Suprapubic skin (tissue), 4 donors: ENCODE measurements at regions not wholly inside any gene's neighbourhood (a gene's known extent, or its start where the extent isn't known, plus 50 kb on each side); places are given as distances from the start of the nearest gene placed in this dataset.

Source experiments
- DNase-seq, 2 donors: peaks; one replicate each; pipeline ENCODE4 v3.0.0-alpha.2; 2019; ENCODE audit warnings: low spot score in 2 of 2
- H3K27ac ChIP-seq: fragments of 200-600 bp; sonication (generic); one replicate; pipeline ENCODE4 v1.5.1; 2019
- H3K27me3 ChIP-seq: fragments of 200-600 bp; sonication (generic); one replicate; pipeline ENCODE4 v1.5.1; 2019
- H3K36me3 ChIP-seq: fragments of 200-600 bp; sonication (generic); one replicate; pipeline ENCODE4 v1.5.1; 2019
- H3K4me1 ChIP-seq: fragments of 200-600 bp; sonication (generic); one replicate; pipeline ENCODE4 v1.5.1; 2019
- H3K4me3 ChIP-seq: fragments of 200-600 bp; sonication (generic); one replicate; pipeline ENCODE4 v1.5.1; 2019; ENCODE audit warnings: mild to moderate bottlenecking
- H3K9me3 ChIP-seq: fragments of 200-600 bp; sonication (generic); one replicate; pipeline ENCODE4 v1.5.1; 2019
- CTCF ChIP-seq, 2 donors: fragments of 200-600 bp in 1 of 2; fragments of 450-650 bp in 1 of 2; sonication (generic) in 1 of 2; IDR thresholded peaks; one replicate each; pipeline ENCODE4 v1.5.1; 2016 to 2019; ENCODE audit warnings: antibody characterized with exemption in 2 of 2, mild to moderate bottlenecking in 1 of 2, moderate library complexity in 1 of 2
- EP300 ChIP-seq: sonication (generic); formaldehyde crosslinking; IDR thresholded peaks from one replicate; pipeline ENCODE4 v1.6.1; 2017; ENCODE audit warnings: antibody characterized with exemption
- POLR2A ChIP-seq, 2 donors: fragments of 450-650 bp; IDR thresholded peaks; one replicate each; pipeline ENCODE4 v1.6.1; 2017; ENCODE audit warnings: antibody characterized with exemption in 2 of 2, mild to moderate bottlenecking in 2 of 2, moderate library complexity in 2 of 2
- POLR2AphosphoS5 ChIP-seq, 3 donors: sonication (generic); formaldehyde crosslinking; IDR thresholded peaks; one replicate each; pipeline ENCODE4 v1.6.1; 2017; ENCODE audit warnings: antibody characterized with exemption in 3 of 3
- WGBS: methylation state at CpG from one replicate; pipeline ENCODE4 v1.1.5; 2018; 5-methylcytosine and 5-hydroxymethylcytosine counted together

GRCh38 chr10:10886861-10887531 is 130.7 kb upstream of the CELF2 start:
- TF ChIP-seq CTCF (IDR thresholded peaks at IDR 0.05) (no peak), EP300 (no peak), POLR2A (IDR thresholded peaks at IDR 0.05) (no peak), POLR2AphosphoS5 (IDR thresholded peaks at IDR 0.05) (no peak)
- Histone ChIP-seq H3K27ac (no peak overlapping the region), H3K9me3 (no peaks in the 10 kb centered on the region), H3K27me3 (no peaks in the 10 kb centered on the region), H3K4me1 (peaks cover 4% of the 10 kb centered on the region), H3K36me3 (no peaks in the 10 kb centered on the region), H3K4me3 (no peak overlapping the region)
- DNase-seq = no peak
- 72% methylated on average over 9 of the region's 9 CpGs for WGBS

GRCh38 chr10:10891124-10892082 is 126.3 kb upstream of the CELF2 start:
- WGBS = 51% methylated on average over 10 of the region's 10 CpGs
- no peak for TF ChIP-seq POLR2AphosphoS5 (IDR thresholded peaks at IDR 0.05)
- DNase-seq = no peak
- H3K4me1 ChIP-seq = peaks cover 9% of the 10 kb centered on the region
- H3K9me3 ChIP-seq = peaks cover 4% of the 10 kb centered on the region
- H3K36me3 ChIP-seq = no peaks in the 10 kb centered on the region
- H3K27me3 ChIP-seq = no peaks in the 10 kb centered on the region
- peak overlapping the region; percentile 22 for H3K27ac ChIP-seq
- H3K4me3 ChIP-seq = no peak overlapping the region

- Histone ChIP-seq H3K27me3 (no peaks in the 10 kb centered on the region), H3K9me3 (peaks cover 4% of the 10 kb centered on the region), H3K4me3 (no peak overlapping the region), H3K4me1 (peaks cover 9% of the 10 kb centered on the region), H3K36me3 (no peaks in the 10 kb centered on the region), H3K27ac (peak overlapping the region; percentile 50)
- DNase-seq = no peak
- no peak for TF ChIP-seq EP300
- WGBS = 50% methylated on average over 3 of the region's 3 CpGs
Observed at GRCh38 chr10:10892290-10892875, 125.3 kb upstream of the CELF2 start.

GRCh38 chr10:10897400-10897799 is 120.3 kb upstream of the CELF2 start:
- Histone ChIP-seq H3K27me3 (no peaks in the 10 kb centered on the region), H3K27ac (no peak overlapping the region), H3K9me3 (peaks cover 4% of the 10 kb centered on the region), H3K36me3 (no peaks in the 10 kb centered on the region), H3K4me1 (peaks cover 2% of the 10 kb centered on the region), H3K4me3 (no peak overlapping the region)
- no peak for DNase-seq
- WGBS = 89% methylated on average over 3 of the region's 3 CpGs
- TF ChIP-seq POLR2AphosphoS5 (IDR thresholded peaks at IDR 0.05) (no peak), CTCF (IDR thresholded peaks at IDR 0.05) (no peak), POLR2A (IDR thresholded peaks at IDR 0.05) (no peak), EP300 (no peak)

GRCh38 chr10:10901906-10902305 is 115.8 kb upstream of the CELF2 start:
- Histone ChIP-seq H3K4me3 (no peak overlapping the region), H3K36me3 (no peaks in the 10 kb centered on the region), H3K4me1 (no peaks in the 10 kb centered on the region), H3K27me3 (no peaks in the 10 kb centered on the region), H3K9me3 (no peaks in the 10 kb centered on the region), H3K27ac (no peak overlapping the region)
- 92% methylated on average over 3 of the region's 3 CpGs for WGBS
- no peak for TF ChIP-seq POLR2A (IDR thresholded peaks at IDR 0.05)
- no peak for TF ChIP-seq CTCF (IDR thresholded peaks at IDR 0.05)
- no peak for TF ChIP-seq POLR2AphosphoS5 (IDR thresholded peaks at IDR 0.05)
- no peak for TF ChIP-seq EP300
- no peak for DNase-seq

GRCh38 chr10:10902951-10903350 is 114.7 kb upstream of the CELF2 start:
- 92% methylated on average over 2 of the region's 2 CpGs for WGBS
- H3K36me3 ChIP-seq = no peaks in the 10 kb centered on the region
- no peak for DNase-seq
- no peaks in the 10 kb centered on the region for H3K9me3 ChIP-seq
- no peak overlapping the region for H3K4me3 ChIP-seq
- H3K4me1 ChIP-seq = no peaks in the 10 kb centered on the region
- H3K27ac ChIP-seq = no peak overlapping the region
- TF ChIP-seq EP300 = no peak
- no peak for TF ChIP-seq POLR2AphosphoS5 (IDR thresholded peaks at IDR 0.05)
- no peak for TF ChIP-seq CTCF (IDR thresholded peaks at IDR 0.05)
- no peak for TF ChIP-seq POLR2A (IDR thresholded peaks at IDR 0.05)
- H3K27me3 ChIP-seq = no peaks in the 10 kb centered on the region
